ENCODE measurements at regions not wholly inside any gene's neighbourhood (a gene's known extent, or its start where the extent isn't known, plus 50 kb on each side); places are given as distances from the start of the nearest gene placed in this dataset.
A peak's percentile ranks its signal among the peaks of the same experiment; 100 is the strongest.
"Not testable (repeated sequence)": the region's sequence is repeated elsewhere in the genome, so short reads cannot be mapped to it uniquely, and the experiment has no call there.

- no peak for DNase-seq
These were observed 60.2 kb downstream of the GLUL start for GRCh38 chr1:182331387-182331786.

DNA sequence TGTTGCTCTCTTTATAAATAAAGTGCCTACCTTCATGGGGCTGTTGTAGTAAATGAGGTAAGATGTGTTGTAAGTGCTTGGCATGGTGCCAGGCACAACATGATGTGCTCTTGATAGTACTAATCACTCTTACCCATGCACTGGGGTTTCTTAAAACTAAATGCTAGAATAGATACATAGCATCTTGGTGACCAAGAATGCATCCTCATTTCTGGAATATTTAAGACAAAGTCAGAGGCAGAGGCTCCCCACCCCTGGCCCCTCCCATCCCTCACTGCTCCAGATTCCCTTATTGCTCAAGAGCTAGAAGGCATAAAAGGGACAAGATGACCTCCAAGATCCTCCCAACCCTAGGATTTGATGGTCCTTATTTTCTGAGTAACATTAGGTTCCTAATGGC, 61.3 kb downstream of the GLUL start:
- DNase-seq, result peak; percentile 19

DNA sequence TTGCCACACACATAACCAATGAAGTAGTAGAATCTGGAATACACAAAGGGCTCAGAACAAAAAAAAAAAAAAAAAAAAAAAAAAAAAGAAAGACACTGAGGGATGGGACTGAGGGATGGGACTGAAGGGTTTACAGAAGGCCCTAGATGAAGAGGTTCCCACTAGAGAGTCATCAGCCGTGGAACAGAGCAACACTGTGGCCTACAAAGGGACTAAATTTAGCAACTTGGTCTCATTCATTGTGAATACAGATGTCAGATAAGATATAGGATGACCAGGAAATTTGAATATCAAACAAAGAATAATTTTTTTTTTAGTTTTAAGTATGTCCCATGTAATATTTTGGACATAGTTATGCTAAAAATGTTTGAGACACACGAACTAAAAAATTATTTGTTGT, 62.1 kb downstream of the GLUL start:
- no peak for DNase-seq

DNA sequence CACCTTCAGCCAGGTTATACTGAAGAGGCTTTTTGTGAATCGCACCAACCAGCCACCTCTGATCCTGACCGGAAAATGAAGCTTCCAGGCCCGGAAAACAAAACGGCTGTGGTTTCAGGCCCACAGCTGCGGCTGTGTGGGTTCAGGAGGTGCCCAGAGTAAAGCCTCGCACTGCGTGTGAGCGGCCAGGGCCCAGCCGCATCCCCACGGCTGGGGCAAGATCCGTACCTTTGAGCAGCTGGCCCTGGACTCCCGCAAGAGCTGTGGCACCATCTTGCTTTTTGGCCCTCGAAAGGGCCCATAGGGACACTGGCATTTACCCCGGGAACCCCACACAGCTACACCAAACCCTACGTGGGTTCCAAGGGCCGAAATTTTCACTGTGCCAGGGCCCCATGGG, 63.0 kb downstream of the GLUL start:
- no peak for DNase-seq

DNA sequence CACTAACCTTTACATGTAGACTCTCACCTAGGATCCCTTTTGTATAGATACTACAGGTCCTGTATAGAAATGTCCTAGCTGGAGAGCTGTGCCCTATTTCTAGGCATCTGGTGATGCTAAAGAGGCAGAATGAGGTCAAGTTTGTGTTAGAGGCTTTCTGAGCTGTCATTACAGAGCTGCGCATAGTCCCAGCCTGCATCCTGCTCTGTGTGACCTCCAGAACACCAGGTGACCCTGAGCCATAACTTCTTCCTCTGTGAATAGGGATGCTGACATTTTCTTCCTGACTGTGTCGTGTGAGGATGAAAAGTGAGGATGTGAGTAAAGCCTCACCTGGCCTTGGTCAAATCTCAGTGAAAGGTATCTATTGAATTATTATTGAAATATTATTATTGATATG, 66.3 kb downstream of the GLUL start:
- no peak for DNase-seq

DNA sequence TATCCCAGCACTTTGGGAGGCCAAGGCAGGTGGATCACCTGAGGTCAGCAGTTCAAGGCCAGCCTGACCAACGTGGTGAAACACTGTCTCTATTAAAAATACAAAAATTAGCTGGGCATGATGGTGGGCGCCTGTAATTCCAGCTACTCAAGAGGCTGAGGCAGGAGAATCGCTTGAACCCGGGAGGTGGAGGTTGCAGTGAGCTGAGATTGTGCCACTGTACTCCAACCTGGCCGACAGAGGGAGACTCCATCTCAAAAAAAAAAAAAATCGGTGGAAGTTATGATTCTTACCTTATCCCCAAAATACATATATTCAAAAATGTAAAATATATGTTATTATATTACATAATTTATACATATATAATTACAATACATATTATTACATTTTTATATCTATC, 70.1 kb downstream of the GLUL start:
- DNase-seq, result not testable (repeated sequence)

GRCh38 chr1:182317611-182318161, 73.9 kb downstream of the GLUL start:
- no peak for DNase-seq

DNA sequence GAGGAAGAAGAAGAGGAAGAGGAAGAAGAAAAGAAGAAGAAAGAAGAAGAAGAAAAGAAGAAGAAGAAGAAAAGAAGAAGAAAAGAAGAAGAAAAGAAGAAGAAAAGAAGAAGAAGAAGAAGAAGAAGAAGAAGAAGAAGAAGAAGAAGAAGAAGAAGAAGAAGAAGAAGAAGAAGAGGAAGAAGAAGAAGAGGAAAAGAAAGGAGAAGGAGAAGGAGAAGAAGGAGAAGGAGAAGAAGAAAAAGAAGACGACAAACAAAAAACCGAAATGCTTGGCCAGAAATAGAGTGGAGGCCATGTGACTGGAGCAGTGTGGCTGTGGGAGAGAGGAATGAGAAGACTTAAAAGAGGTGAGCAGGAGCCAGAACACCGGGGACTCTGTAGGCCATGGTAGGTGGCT, 75.1 kb downstream of the GLUL start:
- not testable (repeated sequence) for DNase-seq

- no peak for DNase-seq
These were observed 76.4 kb downstream of the GLUL start for GRCh38 chr1:182315167-182315556.

- DNase-seq, result no peak
These were observed 81.8 kb downstream of the GLUL start for GRCh38 chr1:182309631-182310351.

- no peak for DNase-seq
These were observed 82.8 kb downstream of the GLUL start for GRCh38 chr1:182308826-182309225.

- not testable (repeated sequence) for DNase-seq
These were observed 84.1 kb downstream of the GLUL start for GRCh38 chr1:182307486-182307885.

- DNase-seq, result no peak
These were observed 85.7 kb downstream of the GLUL start for GRCh38 chr1:182305861-182306260.

DNA sequence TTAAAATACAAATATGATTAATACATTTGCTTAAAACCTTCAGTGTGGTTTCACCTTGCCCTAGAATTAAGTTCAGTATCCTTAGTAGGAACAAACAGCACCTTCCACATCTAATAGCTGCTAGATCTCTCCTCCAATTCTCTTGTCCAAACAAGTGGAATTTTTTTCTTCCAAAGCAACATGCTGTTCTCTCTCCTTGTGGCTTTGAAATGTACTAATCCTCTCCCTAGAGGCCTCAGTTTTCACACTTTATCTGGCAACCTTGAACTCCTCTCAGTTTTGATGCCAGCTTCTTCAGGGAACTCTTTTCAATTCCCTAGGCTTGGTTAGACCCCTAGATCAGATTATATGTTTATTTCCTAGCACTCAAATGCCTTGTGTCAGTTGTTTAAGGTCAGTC, 87.0 kb downstream of the GLUL start:
- DNase-seq, result no peak

DNA sequence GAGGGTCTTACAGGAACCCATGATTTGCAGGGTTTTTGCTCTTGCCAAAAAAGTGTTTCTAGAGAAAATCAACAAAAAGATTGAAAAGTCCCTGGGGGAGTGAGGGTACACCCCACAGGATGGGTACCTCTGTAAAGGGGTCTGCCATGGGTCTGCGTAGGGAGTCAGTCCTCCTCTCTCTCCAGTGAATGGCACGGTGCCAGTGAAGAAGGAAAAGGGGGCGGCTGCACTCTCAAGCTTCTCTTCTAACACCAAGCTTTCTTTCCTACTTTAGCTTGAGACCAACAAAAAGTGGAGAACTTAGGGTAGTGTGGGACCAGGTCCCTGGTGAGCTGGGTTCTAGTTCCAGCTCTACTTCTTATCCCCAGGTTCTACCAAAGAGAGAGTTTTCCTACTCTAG, 87.4 kb downstream of the GLUL start:
- no peak for DNase-seq

DNA sequence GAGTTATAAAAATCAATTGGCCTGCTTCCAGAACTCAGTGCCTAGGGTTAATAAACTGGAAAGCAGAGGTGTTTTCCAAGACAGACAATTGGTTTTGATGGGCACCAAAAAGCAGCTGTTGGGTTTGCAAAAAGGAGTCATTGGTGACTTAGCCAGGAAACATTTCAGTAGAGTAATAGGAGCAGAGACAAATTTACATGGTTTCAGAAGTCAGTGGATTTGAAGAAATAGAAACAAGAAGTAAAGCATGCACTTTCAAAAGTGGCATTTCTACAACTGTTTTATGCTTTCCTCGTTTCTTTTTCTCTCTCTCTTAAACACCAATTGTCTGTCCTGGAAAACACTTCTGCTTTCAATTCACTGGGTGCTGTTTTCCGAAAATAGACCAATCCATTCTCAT, 87.8 kb downstream of the GLUL start:
- DNase-seq, result no peak

- peak; percentile 46 for DNase-seq
These were observed 90.0 kb downstream of the GLUL start for GRCh38 chr1:182301467-182302198.

DNA sequence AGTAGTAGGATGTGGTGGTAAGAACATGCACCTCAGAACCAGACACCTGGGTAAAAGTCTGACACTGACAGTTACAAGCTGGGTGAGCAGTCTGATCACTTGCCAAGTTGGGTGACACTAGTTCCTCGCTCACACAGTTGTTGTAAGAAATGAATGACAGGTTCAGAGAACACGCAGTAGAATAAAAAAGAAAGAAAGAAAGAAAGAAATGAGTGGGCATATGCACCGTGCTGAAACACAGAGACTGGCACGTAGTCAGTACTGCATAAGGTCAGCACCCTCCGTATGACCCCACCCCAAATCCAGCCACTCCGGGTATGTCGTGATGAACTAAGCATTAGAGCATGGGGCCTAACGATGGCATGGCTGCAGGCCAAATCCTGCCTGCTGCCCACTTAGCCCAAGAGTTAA, 90.6 kb downstream of the GLUL start:
- DNase-seq, result no peak

DNA sequence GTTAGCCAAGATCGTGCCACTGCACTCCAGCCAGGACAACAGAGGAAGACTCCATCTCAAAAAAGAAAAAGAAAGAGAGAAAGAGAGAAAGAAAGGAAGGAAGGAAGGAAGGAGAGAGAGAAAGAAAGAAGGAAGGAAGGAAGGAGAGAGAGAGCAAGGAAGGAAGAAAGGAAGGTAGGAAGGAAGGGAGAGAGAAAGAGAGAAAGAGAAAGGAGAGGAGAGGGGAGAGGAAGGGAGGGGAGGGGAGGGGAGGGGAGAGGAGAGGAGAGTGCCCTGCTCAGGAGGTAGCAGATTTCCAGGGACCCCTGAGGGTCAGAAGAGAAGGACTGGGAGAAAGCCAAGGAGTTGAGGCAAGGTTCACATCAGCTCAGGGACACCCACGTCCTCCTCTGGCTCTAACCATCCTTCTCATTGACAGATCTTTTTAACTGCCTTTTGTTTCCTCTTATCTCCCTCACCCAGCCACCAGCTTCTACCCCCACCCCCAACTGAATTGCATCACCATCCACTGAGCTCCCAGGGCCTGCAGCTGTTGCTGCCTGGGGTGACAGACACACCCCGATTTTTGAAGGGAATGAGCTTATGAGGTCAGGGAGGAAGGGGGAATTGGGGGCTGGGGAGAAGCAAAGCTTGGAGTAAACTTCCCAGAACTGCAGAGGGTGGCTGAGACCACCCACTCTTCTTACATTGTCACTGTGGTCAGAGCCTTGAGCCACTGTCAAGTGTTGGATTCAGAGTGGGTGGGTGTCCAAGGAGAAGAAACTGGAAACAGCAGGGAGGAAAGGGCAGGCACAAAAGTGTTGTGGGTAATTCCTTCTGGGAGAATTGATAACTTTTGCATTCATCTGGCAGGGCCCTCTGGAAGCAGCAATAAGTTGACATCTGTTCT, 91.6 kb downstream of the GLUL start:
- DNase-seq, result peak; percentile 41

- not testable (repeated sequence) for DNase-seq
These were observed 92.4 kb downstream of the GLUL start for GRCh38 chr1:182299054-182299727.

DNA sequence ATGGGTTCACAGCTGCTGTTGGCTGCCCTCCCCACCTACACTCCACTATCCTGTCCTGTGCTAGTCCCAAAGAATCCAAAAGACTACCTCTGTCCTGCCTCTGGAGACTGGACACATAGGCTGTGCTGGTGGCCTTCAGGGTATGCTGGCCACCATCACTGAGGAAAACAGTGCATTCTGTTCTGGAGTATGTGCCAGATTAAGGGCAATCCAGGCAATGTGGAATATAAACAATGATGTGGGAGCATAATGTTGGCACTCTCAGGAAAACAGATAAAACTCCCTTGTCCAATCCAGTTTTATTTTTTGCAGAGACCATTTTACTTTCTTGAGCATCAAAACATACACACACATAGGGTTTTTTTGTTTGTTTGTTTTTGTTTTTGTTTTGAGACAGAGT, 94.3 kb downstream of the GLUL start:
- DNase-seq, result no peak

DNA sequence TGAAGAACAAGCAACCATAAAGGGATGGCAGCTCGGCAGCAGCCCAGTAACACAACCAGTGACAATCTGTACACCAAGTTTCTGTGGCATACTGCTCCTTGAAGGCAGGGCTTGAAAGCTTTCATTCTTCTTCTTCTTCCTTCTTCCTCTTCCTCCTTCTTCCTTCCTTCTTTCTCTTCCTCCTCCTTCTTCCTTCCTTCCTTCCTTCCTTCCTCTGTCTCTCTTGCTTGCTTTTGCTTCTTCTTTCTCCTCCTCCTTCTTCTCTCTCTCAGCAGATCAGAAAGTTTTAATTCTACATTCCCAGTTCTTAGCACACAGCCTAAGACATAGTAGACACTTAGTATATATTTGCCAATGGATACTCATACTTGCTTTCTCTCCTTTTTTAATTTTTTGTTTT, 95.9 kb downstream of the GLUL start:
- no peak for DNase-seq

GRCh38 chr1:182293119-182293589, 98.4 kb downstream of the GLUL start:
- DNase-seq, result no peak
